ENCODE measurements at regions not wholly inside any gene's neighbourhood (a gene's known extent, or its start where the extent isn't known, plus 50 kb on each side); places are given as distances from the start of the nearest gene placed in this dataset.

DNA sequence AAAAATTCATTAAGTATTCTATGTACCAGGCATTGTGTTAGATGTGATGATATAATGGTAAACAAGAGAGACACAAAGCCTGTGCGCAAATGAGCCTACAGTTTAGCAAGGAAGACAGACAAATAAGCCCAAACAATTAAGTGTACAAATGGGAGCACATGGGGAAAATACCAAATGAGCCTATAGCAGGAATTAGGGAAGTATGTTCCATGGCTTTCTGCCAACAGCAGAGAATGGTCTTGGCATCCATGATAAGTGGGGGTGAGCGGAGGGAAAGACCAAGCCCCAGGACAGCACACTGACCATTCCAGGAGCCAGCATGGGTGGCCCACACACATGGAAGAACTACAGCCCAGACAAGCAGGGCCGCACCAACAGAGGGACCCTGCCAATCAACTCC, 369.7 kb downstream of the DEPDC1B start:
- DNase-seq, result no peak

DNA sequence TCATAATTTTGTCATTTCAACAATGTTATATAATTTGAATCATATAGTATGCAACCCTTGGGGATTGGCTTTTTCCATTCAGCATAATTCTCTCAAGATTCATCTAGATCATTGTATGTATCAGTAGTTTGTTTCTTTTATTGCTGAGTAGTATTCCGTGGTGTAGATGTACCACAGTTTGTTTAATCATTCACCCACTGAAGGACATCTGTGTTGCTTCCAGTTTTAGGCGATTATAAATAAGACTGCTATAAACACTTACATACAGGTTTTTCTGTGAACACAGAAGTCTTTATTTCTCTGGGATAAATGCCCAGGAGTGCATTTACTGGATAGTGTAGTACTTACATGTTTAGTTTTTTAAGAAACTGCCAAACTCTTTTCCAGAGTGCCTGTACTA, 374.1 kb downstream of the DEPDC1B start:
- DNase-seq, result no peak

DNA sequence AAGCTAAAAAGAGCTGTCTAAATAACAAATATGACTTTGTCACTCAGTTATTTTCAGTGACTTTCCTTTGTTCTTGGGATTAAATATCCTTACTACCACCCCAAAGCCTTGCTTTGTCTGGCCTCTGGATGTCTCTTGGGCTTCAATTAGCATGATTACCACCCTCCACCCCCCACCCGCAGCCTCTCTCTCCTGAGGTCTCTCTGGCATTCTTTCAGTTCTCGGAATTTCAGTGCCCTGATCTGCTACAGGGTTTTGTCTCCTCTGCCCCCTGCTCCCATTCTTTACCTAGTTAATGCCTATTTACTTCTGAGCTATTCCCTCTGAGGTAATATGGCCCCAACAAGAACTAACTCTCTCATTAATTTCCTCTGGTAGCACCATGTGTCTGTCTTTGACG, 376.4 kb downstream of the DEPDC1B start:
- DNase-seq, result no peak

DNA sequence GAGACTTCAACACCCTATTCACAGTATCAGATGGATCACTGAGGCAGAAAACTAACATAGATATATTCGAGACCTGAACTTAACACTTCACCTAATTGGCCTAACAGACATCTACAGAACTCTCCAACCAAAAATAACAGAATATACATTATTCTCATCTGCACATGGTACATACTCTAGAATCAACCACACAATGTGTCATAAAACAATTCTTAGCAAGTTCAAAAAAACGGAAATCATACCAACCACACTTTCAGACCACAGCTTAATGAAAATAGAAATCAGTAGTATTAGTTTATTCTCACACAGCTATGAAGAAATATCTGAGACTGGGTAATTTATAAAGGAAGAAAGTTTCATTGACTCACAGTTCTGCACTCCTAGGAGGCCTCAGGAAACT, 387.9 kb downstream of the DEPDC1B start:
- no peak for DNase-seq

DNA sequence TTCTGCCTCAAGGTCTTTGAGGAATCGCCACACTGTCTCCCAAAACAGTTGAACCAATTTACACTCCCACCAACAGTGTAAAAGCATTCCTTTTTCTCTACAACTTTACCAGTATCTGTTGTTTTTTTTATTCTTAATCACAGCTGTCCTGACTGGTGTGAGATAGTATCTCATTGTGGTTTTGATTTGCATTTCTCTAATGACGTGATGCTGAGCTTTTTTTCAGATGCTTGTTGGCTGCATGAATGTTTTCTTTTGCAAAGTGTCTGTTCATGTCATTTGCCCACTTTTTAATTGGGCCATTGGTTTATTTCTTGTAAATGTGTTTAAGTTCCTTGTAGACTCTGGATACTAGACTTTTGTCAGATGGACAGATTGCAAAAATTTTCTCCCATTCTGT, 400.0 kb downstream of the DEPDC1B start:
- DNase-seq, result no peak

DNA sequence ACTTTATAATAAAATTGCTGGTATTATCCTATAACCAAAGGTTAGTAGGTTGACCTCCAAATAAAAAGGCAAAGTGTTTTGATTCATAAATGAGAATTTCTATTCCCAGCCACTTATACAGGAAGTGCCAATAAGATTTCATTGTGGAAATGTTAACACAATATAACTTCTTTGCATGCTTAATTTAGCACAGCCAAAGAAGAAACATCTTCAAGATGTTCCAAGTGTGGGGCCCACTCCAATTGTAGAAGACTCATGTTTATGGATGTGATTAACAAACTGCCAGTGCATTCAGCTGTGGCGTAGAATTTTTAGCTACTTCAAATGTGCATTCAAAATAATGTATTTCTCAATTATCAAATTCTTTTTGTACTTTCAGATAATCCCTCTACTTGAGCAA, 402.3 kb downstream of the DEPDC1B start:
- DNase-seq, result no peak

DNA sequence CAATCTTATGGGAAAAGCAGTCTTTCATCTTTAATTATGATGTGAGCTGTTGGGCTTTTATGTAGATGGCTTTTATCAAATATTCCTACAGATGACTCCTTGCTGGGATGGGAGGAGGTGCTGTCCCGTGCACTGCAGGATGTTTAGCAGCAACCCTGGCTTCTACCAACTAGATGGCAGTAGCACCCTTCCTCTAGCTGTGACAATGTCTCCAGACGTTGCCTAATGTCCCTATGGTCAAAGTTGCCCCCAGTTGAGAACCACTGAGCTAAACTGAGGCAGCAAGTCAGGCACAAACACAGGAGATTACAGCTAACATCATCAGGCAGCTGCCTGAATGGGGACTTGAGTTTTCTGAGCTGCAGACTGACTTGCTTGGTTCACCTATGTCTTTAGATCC, 401.9 kb upstream of the PDE4D start:
- DNase-seq, result peak; percentile 15

DNA sequence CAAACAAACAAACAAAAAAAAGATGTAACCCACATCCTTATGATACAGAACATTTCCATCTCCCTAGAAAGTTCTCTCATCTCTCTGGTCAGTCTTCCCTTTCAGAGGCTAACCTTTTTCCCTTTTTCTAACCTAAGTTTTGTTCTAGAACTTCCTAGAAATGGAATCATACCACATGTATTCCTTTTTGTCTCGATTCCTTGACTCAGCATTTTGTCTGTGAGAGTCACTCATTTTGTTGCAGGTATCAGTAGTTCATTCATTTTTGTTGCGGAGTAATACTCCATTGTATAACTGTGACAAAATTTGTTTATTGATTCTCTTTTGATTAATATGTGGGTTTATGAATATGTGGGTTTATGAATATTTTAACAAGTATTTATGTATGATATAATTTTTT, 400.0 kb upstream of the PDE4D start:
- no peak for DNase-seq

DNA sequence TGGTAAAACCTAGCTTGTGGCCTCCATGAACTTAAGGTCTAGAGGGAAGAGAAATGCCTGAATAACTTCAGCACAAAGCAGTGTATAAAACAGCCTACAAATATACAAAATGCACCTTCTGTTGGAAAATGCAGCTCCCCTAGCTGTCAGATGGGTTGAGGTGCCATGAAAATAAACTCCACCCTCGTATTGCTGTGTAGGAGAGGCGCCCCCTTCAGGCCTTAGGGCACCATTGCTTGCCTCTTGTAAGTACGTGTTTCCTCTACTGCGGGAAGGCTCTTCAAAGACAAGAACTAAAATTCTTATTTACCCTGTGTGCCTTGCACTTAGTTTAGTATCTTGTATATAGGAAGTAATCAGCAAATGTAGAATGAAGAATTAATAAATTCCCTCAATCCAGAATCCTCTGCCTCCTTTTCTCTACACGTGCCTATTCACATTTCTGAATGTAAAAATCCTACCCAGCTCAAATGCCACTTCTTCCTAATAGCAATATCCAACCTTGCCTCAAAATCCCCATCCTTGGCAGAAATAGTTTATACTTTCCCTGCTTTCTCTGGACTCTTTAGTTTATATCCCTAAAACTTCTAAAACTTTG, 393.7 kb upstream of the PDE4D start:
- peak; percentile 74 for DNase-seq

DNA sequence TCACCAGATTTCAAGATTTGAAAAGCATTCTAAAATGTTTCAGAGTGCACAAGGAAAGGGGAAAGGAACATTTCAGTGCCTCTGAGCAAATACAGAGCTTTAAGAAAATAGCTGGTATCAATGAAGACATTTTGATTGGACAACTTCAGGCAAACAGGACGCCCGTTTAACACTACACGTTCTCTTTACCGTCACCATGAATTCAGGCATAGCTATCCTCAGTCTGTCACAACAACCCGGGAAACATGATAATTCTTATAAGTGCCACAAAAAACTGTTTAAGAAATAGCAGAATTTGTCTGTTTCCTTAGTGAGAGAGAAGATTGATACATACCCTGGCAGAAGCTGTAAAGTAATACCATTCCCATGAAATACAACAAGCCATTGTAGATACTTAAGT, 392.4 kb upstream of the PDE4D start:
- DNase-seq, result no peak

DNA sequence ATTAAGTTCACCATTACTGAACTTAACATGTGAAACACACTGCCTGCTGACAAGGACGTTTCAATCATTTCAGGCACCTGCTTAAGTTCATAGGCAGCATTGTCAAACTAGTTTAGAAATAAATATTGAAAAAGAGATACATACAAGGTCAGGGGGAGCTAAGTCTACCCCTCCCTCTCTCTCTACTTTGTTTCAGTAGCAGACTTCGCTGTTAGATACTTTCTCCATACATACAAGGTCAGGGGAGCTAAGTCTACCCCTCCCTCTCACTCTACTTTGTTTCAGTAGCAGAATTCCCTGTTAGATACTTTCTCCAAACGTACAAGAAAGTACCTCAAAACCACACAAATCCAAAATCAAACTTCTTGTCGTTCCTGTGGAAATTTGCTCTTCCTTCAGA, 387.4 kb upstream of the PDE4D start:
- DNase-seq, result no peak

DNA sequence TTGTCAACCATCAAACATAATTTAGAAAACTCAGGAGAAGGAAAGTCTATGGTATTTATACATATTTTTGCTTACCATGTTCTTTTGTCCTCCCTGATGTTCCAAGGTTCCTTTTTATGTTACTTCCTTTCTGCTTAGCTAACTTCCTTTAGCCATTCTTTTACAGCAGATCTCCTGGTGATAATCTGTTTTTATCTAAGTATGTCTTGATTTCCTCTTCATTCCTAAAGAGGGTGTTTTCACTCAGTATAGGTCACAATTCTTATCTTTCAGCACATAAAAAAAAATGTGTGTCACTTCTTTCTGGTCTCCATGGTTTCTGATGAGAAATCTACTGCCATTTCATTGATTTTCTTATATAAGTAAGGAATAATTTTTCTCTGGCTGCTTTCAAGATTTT, 384.4 kb upstream of the PDE4D start:
- DNase-seq, result no peak

DNA sequence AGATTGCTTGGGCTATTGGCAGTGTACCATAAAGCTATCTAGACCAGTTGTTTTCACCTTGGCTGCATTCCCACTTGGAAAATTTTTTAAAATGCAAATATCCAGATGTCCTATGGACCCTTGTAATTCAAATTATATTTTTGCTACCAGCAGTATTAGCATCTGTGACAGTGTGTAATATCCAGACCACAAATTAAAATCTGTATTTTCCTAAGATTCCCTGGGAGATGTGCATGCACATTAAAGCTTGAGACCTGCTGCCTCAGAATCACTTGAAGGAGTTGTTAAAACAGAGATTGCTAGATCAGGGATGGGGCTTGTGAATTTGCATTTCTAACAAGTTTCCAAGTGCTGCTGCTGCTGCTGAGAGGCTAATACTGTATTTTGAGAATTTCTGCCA, 381.2 kb upstream of the PDE4D start:
- DNase-seq, result no peak

DNA sequence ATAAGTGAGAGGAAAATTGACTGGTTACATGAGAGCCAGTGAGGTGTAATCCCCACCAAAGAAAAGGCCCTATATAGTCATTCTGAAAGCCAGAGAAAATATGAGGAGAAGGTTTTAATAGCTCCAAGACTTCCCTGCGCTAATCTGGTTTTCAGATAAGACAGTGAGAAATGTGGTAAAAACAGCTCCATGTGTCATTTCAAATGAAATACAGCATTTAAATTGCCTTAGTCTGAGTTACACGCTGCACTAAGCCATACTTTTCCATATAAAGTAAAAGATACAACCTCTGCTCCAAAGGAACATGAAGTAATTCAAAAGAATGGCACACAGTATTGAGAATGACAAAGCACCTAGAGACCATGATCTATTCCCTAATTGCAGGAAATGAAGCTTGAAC, 378.0 kb upstream of the PDE4D start:
- no peak for DNase-seq

DNA sequence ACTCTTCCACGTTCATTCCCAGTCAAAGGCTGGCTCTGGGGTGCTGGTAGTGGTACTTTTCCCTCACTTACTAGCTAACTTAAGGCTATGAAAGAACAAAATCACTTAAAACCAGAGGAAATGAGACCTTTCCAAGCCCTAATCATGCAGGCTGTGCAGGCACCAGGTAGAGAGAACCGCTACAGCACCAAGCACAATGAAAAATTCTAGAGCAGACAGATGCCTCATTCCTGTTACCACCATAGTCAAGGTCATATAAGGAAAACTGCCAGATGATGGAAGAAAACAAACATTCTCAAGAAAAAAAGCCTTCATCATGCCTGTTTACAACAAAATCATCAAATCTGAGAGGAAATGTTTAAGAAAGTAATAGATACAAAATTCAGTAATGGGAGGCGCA, 374.4 kb upstream of the PDE4D start:
- DNase-seq, result no peak

DNA sequence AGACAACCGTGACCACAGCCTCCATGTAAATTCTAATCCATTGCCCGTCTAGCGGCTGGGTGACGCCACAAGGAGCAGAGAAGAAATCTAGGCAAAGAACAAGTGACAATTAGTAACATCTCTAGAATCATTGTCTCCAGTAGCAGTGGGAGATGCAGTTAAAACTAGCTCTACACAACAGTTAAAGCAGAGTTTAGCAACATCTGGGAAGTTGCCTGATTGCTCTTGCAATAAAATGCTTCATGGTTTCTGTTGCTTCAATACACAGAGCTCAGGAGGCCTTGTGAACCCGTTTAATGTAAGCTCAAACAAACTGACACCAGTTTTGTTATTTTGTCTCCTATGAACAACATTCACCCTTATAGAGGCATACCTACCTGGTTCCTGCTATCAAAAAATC, 369.8 kb upstream of the PDE4D start:
- DNase-seq, result no peak

DNA sequence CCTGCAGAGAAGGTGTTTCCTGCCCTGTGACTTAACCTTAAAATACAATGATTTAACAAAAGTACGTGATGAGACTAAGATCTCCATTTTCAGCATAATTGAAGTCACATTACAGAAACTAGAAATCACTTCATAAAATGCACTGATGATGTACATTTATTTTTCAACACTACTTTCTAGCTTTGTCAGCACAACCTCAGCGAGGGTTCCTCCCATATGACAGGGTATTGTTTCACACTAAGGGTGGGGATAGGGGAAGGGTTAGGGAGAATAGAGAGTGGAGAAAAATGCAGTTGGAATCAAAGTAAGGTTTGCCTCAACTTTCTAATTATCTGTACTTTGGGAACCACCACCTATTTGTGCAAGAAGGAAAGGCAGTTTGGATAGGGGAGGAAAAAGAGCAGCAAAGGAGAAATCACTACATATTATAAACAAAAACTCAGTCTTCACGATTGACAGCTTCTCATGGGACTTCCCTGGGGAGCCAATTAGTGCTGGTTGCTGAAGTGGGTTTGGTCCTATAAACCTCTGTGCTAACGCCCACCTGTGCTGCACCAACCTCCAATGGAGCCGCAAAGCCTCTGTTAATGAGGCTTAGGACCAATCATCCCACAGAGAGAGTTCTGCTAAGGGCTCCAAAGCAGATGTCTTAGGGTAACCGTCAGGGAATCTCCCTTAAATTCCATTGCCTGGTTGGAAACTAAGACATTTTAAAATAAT, 369.2 kb upstream of the PDE4D start:
- DNase-seq, result no peak

DNA sequence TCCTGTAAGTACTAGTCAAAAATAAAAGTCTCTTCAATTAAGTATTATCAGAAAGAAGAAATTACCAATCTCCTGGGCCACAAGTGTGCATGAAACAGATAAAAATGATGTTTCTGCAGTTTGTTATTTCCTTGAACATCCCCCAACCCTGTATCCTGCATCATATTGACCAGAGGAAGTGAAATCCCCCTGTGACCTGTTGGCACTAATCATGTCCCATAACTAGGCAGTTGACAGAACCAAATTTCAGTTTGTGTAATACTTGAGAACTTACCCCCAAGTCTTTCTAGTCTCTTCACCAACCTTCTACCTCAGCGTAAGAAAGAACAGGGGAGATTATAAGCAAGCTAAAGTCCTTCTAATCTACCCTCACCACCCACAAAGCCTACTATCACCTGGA, 368.2 kb upstream of the PDE4D start:
- DNase-seq, result no peak

DNA sequence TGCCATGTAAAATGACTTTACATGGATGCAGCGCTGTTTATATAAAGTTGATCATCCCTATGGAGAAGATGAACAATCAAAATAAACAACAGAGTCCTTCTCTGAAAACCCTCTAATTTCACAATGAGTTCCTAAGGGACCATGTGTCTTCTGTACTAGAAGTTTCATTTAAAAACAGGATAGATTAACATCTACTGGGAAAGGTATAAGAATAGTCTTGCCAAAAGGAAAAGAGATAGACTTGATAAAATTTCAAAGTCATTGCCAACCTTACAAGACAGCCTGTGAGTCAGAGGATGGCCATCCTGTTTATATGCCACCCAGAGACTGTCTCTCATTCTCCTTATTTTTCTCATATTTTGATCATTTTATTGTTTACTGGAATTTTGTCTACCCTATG, 367.1 kb upstream of the PDE4D start:
- DNase-seq, result no peak

DNA sequence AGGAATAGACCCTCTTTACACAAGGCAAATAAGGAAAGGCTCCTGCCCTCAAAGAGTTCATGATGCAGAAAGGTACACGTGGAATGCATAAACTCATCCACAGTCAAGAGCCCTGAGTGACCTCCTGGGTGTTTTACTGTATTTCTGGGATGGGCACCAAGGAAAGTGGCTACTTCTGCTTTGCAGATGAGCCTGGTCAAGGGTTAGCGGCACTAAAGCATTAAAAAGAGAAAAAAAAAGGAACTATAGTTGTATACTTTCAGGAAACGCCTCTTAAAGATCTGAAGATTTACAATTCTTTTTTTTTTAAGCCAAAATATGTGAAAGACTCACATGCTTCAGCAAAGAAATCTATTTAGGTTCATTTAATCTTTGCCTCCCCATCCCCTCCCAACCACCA, 366.2 kb upstream of the PDE4D start:
- no peak for DNase-seq

DNA sequence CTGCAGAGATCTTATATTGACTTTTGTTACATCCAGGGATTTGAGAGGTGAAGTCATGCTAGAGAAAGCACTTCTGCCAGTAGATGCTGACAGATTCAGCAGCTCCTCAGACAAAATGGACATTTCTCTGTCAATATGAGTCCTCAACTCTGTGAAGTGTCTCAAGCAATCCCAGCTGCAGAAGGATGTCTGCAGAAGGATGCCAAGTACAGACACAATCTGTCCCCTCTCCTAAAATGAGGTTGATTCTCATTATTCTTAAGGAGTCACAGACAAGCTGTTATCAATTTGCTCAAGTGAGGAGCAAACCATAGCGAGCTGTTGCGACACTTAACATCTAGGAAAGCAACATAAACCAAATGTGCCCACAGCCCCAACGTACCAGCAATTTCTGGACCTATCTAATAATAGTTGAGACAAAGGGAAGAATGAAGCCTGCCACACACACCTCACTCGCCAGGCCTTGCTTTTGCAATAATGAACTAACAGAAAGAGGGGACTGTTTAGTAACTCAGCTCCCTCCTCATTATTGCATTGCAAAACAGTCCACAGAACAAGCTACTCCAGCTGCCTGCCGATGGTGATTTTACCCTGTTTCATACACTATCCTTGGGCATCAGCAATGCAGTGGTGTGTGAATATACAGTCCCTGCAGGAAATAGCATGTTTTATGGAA, 364.2 kb upstream of the PDE4D start:
- no peak for DNase-seq

DNA sequence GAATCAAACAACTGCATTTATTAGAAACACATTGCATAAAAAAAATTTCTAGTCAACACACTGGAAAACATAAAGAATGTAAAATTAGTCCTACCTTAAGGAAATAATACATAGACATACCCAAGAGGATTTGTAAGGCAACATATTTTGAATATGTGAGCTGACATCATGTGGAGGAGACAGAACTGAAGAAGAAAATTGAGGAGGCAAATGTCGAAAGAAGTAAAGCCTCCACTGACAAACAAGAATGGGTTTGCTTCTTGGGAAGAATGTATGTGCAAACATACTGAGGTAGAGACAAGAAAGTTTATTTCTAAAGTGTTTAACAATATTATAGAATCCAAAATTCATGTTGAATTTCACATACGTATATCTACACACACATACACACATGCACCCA, 363.0 kb upstream of the PDE4D start:
- no peak for DNase-seq

DNA sequence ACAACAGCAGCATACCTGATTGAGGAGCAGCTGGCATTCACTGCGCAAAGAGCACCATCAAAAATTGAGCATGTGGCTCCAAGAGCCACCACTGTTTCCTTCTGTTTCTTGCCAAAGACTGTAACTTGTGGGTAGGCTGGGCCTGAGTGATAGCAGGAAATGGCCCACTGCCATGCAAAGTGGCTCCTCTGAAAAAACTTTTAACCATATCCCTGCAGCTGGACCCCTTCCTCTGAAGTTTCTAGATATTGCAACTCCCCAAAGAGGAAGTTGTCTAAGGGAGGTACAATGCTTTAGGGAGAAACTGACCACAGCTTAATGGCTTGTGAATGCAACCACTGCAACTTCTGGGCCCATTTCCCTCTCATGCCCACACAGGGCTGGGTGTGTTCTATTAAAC, 355.4 kb upstream of the PDE4D start:
- DNase-seq, result peak; percentile 87

DNA sequence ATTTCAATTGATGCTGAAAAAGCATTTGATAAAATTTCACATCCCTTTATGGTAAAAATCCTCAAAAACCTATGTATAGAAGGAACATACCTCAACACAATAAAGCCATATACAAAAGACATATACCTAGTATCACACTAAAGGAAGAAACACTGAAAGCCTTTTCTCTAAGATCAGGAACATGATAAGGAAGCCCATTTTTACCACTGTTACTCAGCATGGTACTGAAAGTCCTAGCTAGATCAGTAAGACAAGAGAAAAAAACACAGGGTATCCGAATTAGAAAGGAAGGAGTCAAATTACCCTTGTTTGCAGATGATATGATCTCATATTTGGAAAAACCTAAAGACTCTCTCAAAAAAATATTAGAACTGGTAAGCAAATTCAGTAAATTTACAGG, 350.2 kb upstream of the PDE4D start:
- no peak for DNase-seq

Data from GDM1 (cell line).